K562 (cell line): ENCODE measurements at regions not wholly inside any gene's neighbourhood (a gene's known extent, or its start where the extent isn't known, plus 50 kb on each side); places are given as distances from the start of the nearest gene placed in this dataset.

Source experiments
- ATAC-seq: fragments of 200-7000 bp; cut with Tn5 transposase; 3 replicates; pipeline ENCODE4 v1.9.1; 2020; ENCODE audit warnings: moderate library complexity
- BruUV-seq: library from RNA; stranded (reverse); fragments of 400-500 nt; replicated peaks from 2 replicates; lab custom pipeline; 2021; lab: Mats Ljungman, UMichigan
- CTCF ChIA-PET: fragments of 300-600 bp; formaldehyde crosslinking; extraction: SDS; loops from one replicate; lab custom pipeline; 2021; ENCODE audit warnings: low intra/inter-chr PET ratio; lab: Yijun Ruan, JAX
- POLR2A ChIA-PET: fragments of 300-600, 350-650 bp; sonication (Branson Sonifier 250); formaldehyde crosslinking; extraction: SDS; loops from one replicate; lab custom pipeline; 2021; ENCODE audit warnings: antibody characterized with exemption, inconsistent platforms; lab: Yijun Ruan, JAX
- DNase-seq, 4 experiments: peaks; one replicate each; pipeline versions ENCODE4 v3.0.0 to v3.0.0-alpha.2; 2011 to 2018; ENCODE audit warnings: low spot score in 3 of 4, mixed read lengths in 3 of 4; ENCODE audit errors: extremely low read depth in 1 of 4
- FAIRE-seq: peaks from 2 replicates; lab custom pipeline; 2011; peaks lifted over from hg19 to GRCh38; lab: Jason Lieb, UNC
- H2AFZ ChIP-seq: 2 replicates; pipeline ENCODE4 v1.6.0; 2011; ENCODE audit warnings: low read depth, low read length, control low read depth, inconsistent platforms
- H3K27ac ChIP-seq: fragments of 200-600 bp; 3 replicates; pipeline ENCODE4 v1.8.0; 2011; ENCODE audit warnings: low read depth, mild to moderate bottlenecking, control low read depth, inconsistent platforms, low read length, moderate library complexity, mixed read lengths; ENCODE audit errors: extremely low read depth
- H3K27me3 ChIP-seq, 2 experiments: fragments of 300-600 bp in 1 of 2; 2 replicates in 1 of 2; 3 replicates in 1 of 2; pipeline versions ENCODE4 v1.6.0 to v1.8.0; 2011; ENCODE audit warnings: inconsistent platforms in 2 of 2, low read length in 2 of 2, mild to moderate bottlenecking in 1 of 2, mixed read lengths in 1 of 2, moderate library complexity in 1 of 2; ENCODE audit not compliant: control insufficient read depth in 2 of 2, insufficient read depth in 2 of 2
- H3K36me3 ChIP-seq: fragments of 300-600 bp; 3 replicates; pipeline ENCODE4 v1.8.0; 2011; ENCODE audit warnings: mild to moderate bottlenecking, low read length, inconsistent platforms; ENCODE audit not compliant: control insufficient read depth, insufficient read depth
- H3K4me1 ChIP-seq, 2 experiments: fragments of 200-600 bp in 1 of 2; replicated peaks in 1 of 2; 2 replicates in 1 of 2; 3 replicates in 1 of 2; pipeline versions ENCODE4 v1.5.1 to v1.8.0; 2011; ENCODE audit warnings: inconsistent platforms in 2 of 2, low read length in 2 of 2, mild to moderate bottlenecking in 1 of 2, mixed read lengths in 1 of 2, moderate library complexity in 1 of 2; ENCODE audit not compliant: control insufficient read depth in 2 of 2, insufficient read depth in 2 of 2
- H3K4me2 ChIP-seq: 2 replicates; pipeline ENCODE4 v1.6.1; 2011; ENCODE audit warnings: low read length, control low read depth, inconsistent platforms, mixed read lengths; ENCODE audit not compliant: insufficient read depth
- H3K4me3 ChIP-seq: fragments of 200-600 bp; sonication (generic), shearing (Covaris generic); 2 replicates; pipeline ENCODE4 v1.5.1; 2016; ENCODE audit warnings: control low read depth, inconsistent platforms
- H3K79me2 ChIP-seq: fragments of 200-600 bp; 3 replicates; pipeline ENCODE4 v1.8.0; 2011; ENCODE audit warnings: low read length, inconsistent platforms; ENCODE audit not compliant: control insufficient read depth, insufficient read depth
- H3K9ac ChIP-seq, 2 experiments: 2 replicates each; pipeline versions ENCODE4 v1.6.0 to v1.6.1; 2011; ENCODE audit warnings: low read depth in 2 of 2, low read length in 2 of 2, control low read depth in 1 of 2, inconsistent platforms in 1 of 2, mild to moderate bottlenecking in 1 of 2, mixed read lengths in 1 of 2; ENCODE audit not compliant: insufficient read depth in 1 of 2
- H3K9me1 ChIP-seq: one replicate; pipeline ENCODE4 v1.6.0; 2011; ENCODE audit warnings: inconsistent platforms, mild to moderate bottlenecking, low read length, moderate library complexity; ENCODE audit not compliant: control insufficient read depth, insufficient read depth
- H3K9me3 ChIP-seq: replicated peaks from 2 replicates; pipeline ENCODE4 v1.5.1; 2011; ENCODE audit warnings: low read depth, low read length, inconsistent platforms; ENCODE audit not compliant: control insufficient read depth, insufficient read depth
- H4K20me1 ChIP-seq: replicated peaks from 2 replicates; pipeline ENCODE4 v1.6.1; 2011; ENCODE audit warnings: low read length, inconsistent platforms, mixed read lengths; ENCODE audit not compliant: control insufficient read depth, insufficient read depth
- BHLHE40 ChIP-seq: IDR thresholded peaks from 2 replicates; pipeline ENCODE4 v1.6.1; 2011; ENCODE audit warnings: low read length, improper control_type of control experiment
- CHD2 ChIP-seq: IDR thresholded peaks from 2 replicates; pipeline ENCODE4 v1.6.1; 2011; ENCODE audit warnings: low read depth, low read length
- CREB1 ChIP-seq, 2 experiments: sonication (generic) in 1 of 2; formaldehyde crosslinking in 1 of 2; IDR thresholded peaks; 2 replicates each; pipeline versions ENCODE4 v1.6.1 to v1.8.0; 2012 to 2022; ENCODE audit warnings: inconsistent platforms in 1 of 2, mild to moderate bottlenecking in 1 of 2, missing genetic modification reagents in 1 of 2, moderate library complexity in 1 of 2
- DNMT1 ChIP-seq: fragments of 450-650 bp; IDR thresholded peaks from 2 replicates; pipeline ENCODE4 v1.6.1; 2016; ENCODE audit warnings: antibody characterized with exemption, mild to moderate bottlenecking
- ETV1 ChIP-seq: fragments of 450-650 bp; conservative IDR thresholded peaks from 2 replicates; pipeline ENCODE4 v1.6.1; 2016; ENCODE audit warnings: missing genetic modification characterization, control low read depth, low read depth, missing compliant biosample characterization
- FOS ChIP-seq: IDR thresholded peaks from 3 replicates; pipeline ENCODE4 v1.6.1; 2011; ENCODE audit not compliant: insufficient read length; ENCODE audit errors: extremely low read depth
- MTA3 ChIP-seq: fragments of 450-650 bp; formaldehyde crosslinking; IDR thresholded peaks from 2 replicates; pipeline ENCODE4 v1.6.1; 2017; ENCODE audit warnings: mild to moderate bottlenecking, borderline replicate concordance
- NFYB ChIP-seq: IDR thresholded peaks from 2 replicates; pipeline ENCODE4 v1.6.1; 2011; ENCODE audit warnings: mild to moderate bottlenecking, moderate library complexity; ENCODE audit not compliant: insufficient read length; ENCODE audit errors: extremely low read depth
- SIRT6 ChIP-seq: IDR thresholded peaks from one replicate; pipeline ENCODE4 v1.6.1; 2012; ENCODE audit warnings: low read depth, mild to moderate bottlenecking, control low read depth, inconsistent platforms, low read length, moderate library complexity
- TAF9B ChIP-seq: fragments of 450-650 bp; IDR thresholded peaks from 2 replicates; pipeline ENCODE4 v1.6.1; 2018; ENCODE audit warnings: mild to moderate bottlenecking; ENCODE audit not compliant: partially characterized antibody
- ZFPM2 ChIP-seq: fragments of 250-450 bp; sonication (Bioruptor Pico); IDR thresholded peaks from 2 replicates; pipeline ENCODE4 v1.5.1; 2022; ENCODE audit warnings: mild to moderate bottlenecking
- ZNF212 ChIP-seq: fragments of 450-650 bp; formaldehyde crosslinking; IDR thresholded peaks from 2 replicates; pipeline ENCODE4 v1.4.0; 2020; ENCODE audit warnings: mild to moderate bottlenecking
- ZNF24 ChIP-seq: fragments of 450-650 bp; IDR thresholded peaks from 2 replicates; pipeline ENCODE4 v1.6.1; 2016
- WGBS: fragments of 100-300 bp; shearing (Covaris generic); methylation state at CpG from one replicate; pipeline ENCODE4 v1.1.6; 2016; ENCODE audit warnings: low coverage, mixed read lengths; ENCODE audit not compliant: insufficient coverage; ENCODE audit errors: missing lambda C conversion rate; 5-methylcytosine and 5-hydroxymethylcytosine counted together
- in situ Hi-C: fragments of 300-500 bp; cut with MboI; formaldehyde crosslinking; loops from 4 replicates; pipeline ENCODE4 v1.15.0; 2018; ENCODE audit warnings: inconsistent platforms, mixed read lengths
- intact Hi-C: fragments of 100-400 bp; cut with micrococcal nuclease; formaldehyde crosslinking; loops from 2 replicates; pipeline ENCODE4 v1.14.2; 2022
- TF ChIP-seq, protein P1 (sequence below), 2 experiments: IDR thresholded peaks in 1 of 2; conservative IDR thresholded peaks in 1 of 2; 2 replicates each; pipeline ENCODE4 v1.6.1; 2016; ENCODE audit warnings: low read depth in 2 of 2, mild to moderate bottlenecking in 1 of 2, missing compliant biosample characterization in 1 of 2, missing genetic modification characterization in 1 of 2, moderate library complexity in 1 of 2
- TF ChIP-seq, protein P2 (sequence below), 2 experiments: IDR thresholded peaks; 2 replicates each; pipeline ENCODE4 v1.6.1; 2011; ENCODE audit warnings: borderline replicate concordance in 1 of 2, control low read depth in 1 of 2, low read depth in 1 of 2, low read length in 1 of 2, mild to moderate bottlenecking in 1 of 2, mixed read lengths in 1 of 2, moderate library complexity in 1 of 2; ENCODE audit not compliant: insufficient read depth in 1 of 2, insufficient read length in 1 of 2, poor library complexity in 1 of 2, severe bottlenecking in 1 of 2; ENCODE audit errors: extremely low read depth in 1 of 2
- TF ChIP-seq, protein P3 (sequence below): fragments of 250-450 bp; sonication (Bioruptor Pico); IDR thresholded peaks from 2 replicates; pipeline ENCODE4 v1.8.0; 2021; ENCODE audit warnings: borderline replicate concordance, mild to moderate bottlenecking, moderate library complexity; ENCODE audit not compliant: poor library complexity, severe bottlenecking

DNA sequence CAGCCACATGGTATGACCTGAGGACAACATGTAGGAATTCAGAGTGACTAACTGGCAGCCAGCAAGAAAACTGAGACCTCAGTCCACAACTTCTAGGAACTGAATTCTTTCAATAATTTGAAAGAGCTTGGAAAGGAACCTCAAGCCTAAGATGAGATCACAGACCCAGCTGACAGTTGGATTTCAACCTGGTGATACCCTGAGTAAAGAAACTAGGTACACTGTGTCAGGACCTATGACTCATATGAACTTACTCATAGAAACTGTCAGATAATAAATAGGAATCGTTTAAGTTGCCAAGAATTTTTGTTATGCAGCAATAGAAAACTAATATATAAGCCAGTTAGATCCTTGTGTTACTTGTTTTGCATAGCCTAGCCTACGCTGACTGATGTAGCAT is 102.4 kb upstream of the DCAF12L1 start (continued):
- TF ChIP-seq DNMT1 (no peak), ZFPM2 (CRISPR knock-in tag) (no peak)

DNA sequence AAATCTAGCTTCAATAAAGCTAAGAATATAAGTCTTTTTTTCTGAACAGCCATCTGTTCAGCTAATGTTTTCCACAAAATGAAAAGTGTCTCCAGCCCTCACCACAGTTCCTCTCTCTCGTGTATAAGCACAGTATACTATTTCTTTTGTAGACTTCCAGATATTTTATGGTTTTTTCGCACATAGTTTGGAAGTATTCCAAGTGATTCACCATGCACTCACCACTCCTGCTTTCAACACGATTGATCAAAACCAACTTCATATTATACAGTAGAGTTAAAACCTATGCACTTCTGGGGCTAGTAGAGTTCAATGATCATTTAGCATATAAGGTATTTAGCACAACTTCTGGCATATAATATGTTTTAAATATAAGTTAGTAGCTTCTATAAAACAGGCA is 105.8 kb upstream of the DCAF12L1 start:
- POLR2A ChIA-PET, result no interaction called here
- FAIRE-seq (no peak), ATAC-seq (no peak), DNase-seq (no peak)
- Histone ChIP-seq H3K4me3 (no peak overlapping the region), H2AFZ (no peak overlapping the region), H3K27ac (no peak overlapping the region), H3K36me3 (no peaks in the 10 kb centered on the region), H3K9ac (no peak overlapping the region), H3K9me1 (no peaks in the 10 kb centered on the region), H3K9me3 (no peaks in the 10 kb centered on the region), H3K79me2 (no peaks in the 10 kb centered on the region), H4K20me1 (no peaks in the 10 kb centered on the region), H3K27me3 (no peaks in the 10 kb centered on the region), H3K4me2 (no peak overlapping the region), H3K4me1 (no peaks in the 10 kb centered on the region)
- intact Hi-C loops (no loop called here), in situ Hi-C loops (no loop called here)
- CTCF ChIA-PET, result no interaction called here
- 0% methylated on average over 3 of the region's 3 CpGs for WGBS
- no TSS peak for BruUV-seq
- TF ChIP-seq TAF9B, result no peak
- no peak for TF ChIP-seq CHD2
- TF ChIP-seq, protein P1, sequence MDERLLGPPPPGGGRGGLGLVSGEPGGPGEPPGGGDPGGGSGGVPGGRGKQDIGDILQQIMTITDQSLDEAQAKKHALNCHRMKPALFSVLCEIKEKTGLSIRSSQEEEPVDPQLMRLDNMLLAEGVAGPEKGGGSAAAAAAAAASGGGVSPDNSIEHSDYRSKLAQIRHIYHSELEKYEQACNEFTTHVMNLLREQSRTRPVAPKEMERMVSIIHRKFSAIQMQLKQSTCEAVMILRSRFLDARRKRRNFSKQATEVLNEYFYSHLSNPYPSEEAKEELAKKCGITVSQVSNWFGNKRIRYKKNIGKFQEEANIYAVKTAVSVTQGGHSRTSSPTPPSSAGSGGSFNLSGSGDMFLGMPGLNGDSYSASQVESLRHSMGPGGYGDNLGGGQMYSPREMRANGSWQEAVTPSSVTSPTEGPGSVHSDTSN (CRISPR knock-in tag; IDR thresholded peaks at IDR 0.05; ENCODE audit: low read depth), result no peak
- TF ChIP-seq, protein P1 (tag; conservative IDR thresholded peaks at IDR 0.05; ENCODE audit: low read depth), result no peak
- TF ChIP-seq SIRT6, result no peak
- TF ChIP-seq ZNF212, result no peak
- TF ChIP-seq MTA3, result no peak
- TF ChIP-seq CREB1 (IDR thresholded peaks at IDR 0.05), result no peak
- TF ChIP-seq CREB1 (CRISPR knock-in tag; IDR thresholded peaks at IDR 0.05), result no peak
- TF ChIP-seq, protein P2, sequence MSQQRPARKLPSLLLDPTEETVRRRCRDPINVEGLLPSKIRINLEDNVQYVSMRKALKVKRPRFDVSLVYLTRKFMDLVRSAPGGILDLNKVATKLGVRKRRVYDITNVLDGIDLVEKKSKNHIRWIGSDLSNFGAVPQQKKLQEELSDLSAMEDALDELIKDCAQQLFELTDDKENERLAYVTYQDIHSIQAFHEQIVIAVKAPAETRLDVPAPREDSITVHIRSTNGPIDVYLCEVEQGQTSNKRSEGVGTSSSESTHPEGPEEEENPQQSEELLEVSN (IDR thresholded peaks at IDR 0.05; ENCODE audit: borderline replicate concordance in 1 of 2, extremely low read depth in 1 of 2, insufficient read depth in 1 of 2, insufficient read length in 1 of 2, low read depth in 1 of 2, low read length in 1 of 2, poor library complexity in 1 of 2, severe bottlenecking in 1 of 2), result no peak
- TF ChIP-seq NFYB, result no peak
- TF ChIP-seq, protein P3, sequence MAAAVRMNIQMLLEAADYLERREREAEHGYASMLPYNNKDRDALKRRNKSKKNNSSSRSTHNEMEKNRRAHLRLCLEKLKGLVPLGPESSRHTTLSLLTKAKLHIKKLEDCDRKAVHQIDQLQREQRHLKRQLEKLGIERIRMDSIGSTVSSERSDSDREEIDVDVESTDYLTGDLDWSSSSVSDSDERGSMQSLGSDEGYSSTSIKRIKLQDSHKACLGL (CRISPR knock-in tag), result no peak
- TF ChIP-seq BHLHE40, result no peak
- no peak for TF ChIP-seq ZNF24
- no peak for TF ChIP-seq ETV1 (tag)
- no peak for TF ChIP-seq FOS
